ENCODE measurements at regions not wholly inside any gene's neighbourhood (a gene's known extent, or its start where the extent isn't known, plus 50 kb on each side); places are given as distances from the start of the nearest gene placed in this dataset.
A peak's percentile ranks its signal among the peaks of the same experiment; 100 is the strongest.
"Not testable (repeated sequence)": the region's sequence is repeated elsewhere in the genome, so short reads cannot be mapped to it uniquely, and the experiment has no call there.

DNA sequence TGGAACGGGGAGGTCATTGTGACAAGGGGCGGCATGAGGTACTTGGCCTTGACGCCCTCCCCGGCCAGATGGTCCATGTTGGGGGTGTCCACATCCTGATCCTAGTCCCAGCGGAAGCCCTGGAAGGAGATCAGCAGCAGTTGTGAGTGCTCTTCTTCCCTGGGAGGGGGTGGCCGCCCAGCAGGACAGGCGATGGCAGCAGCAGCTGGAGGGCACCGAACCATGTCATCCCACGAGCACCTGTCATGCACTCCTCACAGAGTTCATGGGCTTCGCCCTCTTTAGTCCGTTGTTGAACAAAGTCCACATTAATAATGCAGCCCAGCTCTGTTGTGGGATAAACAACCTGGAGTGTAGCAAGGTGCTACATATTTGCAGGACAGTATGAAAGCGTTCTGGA is 130.7 kb downstream of the UNC93B1 start:
- not testable (repeated sequence) for DNase-seq

DNA sequence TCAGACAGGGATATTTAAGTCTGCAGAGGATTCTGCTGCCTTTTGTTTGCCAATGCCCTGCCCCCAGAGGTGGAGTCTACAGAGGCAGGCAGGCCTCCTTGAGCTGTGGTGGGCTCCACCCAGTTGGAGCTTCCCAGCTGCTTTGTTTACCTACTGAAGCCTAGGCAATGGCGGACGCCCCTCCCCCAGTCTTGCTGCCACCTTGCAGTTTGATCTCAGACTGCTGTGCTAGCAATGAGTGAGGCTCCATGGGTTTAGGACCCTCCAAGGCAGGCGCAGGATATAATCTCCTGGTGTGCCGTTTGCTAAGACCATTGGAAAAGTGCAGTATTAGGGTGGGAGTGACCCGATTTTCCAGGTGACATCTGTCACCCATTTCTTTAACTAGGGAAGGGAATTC is 132.7 kb downstream of the UNC93B1 start:
- not testable (repeated sequence) for DNase-seq

DNA sequence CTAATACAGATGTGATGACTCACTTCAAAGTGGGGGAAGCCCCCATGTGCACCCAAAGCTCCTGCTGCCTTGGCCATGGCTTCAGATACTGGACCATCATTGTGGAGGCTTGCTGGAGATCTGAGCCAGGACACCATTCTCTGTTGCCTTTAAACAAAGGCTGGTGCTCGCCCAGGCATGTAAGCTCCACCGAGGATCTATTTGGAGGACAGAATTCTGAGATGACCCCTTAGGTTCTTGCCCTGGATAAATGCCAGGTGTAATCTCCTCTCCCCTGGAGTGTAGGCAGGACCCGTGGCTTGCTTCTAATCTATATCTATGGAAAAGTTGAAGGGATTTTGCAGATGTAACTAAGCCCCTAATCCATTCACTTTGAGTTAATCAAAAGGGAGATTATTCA is 141.0 kb downstream of the UNC93B1 start:
- not testable (repeated sequence) for DNase-seq

DNA sequence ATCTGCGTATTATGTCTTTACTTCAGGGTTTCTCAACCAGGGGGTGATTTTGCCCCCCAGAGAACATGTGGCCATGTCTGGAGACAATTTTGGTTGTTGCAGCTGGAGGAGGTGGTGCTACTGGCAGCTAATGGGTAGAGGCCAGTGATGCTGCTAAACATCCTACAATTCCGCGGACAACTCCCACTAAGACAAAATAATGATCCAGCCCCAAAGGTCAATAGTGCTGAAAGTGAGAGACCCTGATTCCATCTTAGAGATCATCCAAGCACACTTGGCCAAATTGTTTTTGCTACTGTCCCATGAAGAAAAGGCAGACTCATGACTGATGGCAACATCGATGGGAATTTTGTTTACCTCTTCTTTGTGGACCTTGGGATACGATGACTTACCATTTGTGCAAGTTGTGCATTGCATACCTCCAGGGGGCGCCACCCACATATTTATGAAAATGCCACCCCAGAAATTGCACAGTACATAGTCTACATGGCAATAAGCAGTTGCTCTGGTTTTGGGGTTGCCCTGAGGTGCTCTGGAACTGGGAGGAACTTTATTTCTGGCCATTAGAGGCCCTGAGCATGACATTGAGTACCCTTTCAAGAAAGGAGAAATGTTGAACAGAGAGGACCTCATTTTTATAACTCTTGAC is 144.3 kb downstream of the UNC93B1 start:
- not testable (repeated sequence) for DNase-seq

DNA sequence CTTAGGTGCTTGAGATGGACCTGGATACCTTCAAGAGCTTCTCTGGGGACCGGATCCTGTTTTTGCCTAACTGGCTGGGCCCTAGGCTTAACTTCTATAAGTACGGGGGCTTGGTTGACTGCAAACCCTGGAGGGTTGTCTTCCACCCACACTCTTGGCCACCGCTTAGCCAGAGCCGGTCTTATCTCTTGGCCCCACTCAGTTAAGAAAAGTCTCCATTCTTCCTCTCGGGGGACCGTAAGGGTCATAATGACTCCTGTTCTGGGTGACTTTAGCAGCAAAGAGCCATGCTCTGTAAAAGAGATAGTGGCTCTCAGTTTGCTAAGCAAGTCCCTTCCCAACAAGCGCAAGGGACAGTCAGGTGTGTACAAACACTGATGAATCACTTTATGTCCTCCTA is 153.2 kb downstream of the UNC93B1 start:
- DNase-seq = not testable (repeated sequence)

DNA sequence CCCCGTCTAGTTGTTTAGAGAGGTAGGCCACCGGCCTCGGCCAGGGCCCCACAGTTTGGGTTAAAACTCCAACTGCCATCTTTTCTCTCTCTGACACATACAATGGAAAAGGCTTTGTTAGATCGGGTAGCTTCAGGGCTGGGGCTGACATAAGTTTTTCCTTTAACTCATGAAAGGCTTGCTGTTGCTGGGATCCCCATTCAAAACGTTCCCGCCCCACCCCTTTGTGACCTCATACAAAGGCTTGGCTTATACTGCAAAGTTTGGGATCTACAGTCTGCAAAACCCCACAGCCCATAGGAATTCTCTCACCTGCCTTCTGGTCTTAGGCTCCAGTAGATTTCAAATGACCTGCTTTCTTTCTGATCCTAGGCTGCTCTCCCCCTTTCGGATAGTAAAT is 154.1 kb downstream of the UNC93B1 start:
- DNase-seq = peak; percentile 9

DNA sequence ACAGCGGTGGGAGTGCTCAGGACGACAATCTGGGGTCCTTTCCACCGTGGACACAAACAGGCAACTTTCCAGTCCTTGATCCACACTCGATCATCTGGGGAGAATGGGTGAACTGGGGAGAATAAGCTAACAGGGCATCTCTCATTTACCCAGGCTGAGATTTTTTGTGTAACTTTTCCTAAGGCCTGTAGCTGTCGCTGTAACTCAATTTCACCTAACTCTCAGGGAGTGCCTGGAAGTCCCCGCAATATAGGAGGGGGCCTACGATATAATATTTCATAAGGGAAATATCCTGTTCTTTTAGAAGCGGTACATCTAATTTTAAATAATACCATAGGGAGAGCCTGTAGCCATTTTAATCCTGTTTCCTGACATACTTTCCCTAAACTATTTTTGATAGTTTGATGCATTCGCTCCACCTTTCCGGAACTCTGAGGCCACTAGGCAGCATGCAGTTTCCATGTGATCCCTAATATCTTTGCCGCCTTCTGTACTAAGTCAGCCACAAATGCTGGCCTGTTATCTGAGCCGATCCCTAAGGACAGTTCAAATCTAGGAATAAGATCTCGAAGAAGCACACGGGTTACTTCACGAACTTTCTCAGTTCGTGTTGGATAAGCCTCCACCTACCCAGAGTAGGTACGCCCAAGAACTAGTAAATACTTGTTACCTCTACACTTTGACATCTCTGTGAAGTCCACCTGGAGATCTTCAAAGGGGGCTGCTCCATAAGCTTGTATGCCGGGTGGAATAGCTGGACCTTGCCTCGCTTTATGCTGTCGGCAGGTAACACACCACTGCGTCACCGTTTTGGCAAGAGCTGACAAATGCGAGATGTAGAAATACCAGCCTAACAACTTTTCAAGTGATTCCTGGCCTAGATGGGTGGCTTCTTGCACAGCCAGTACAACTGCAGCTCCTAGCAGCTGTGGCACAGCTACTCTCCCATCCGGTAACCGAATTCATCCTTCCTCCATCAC is 155.7 kb downstream of the UNC93B1 start:
- not testable (repeated sequence) for DNase-seq

DNA sequence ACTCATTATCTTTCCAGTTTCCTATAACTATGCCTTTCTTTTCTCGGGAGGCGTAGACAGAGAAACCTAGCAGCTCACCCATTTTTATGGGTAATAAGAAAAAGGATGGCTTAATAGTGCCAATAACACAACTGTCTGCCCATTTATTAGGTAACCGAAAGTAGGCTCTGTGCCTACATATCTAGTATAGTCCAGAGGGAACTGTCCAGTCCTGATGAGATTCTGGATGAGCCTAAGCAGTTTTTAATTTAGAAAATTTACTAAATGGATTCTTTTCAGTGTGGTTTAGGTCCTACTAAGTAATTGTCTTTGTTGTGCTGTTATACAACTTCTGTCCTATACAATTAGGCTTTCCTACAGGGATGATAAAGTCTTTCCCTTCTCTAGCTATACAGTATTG is 157.6 kb downstream of the UNC93B1 start:
- not testable (repeated sequence) for DNase-seq

DNA sequence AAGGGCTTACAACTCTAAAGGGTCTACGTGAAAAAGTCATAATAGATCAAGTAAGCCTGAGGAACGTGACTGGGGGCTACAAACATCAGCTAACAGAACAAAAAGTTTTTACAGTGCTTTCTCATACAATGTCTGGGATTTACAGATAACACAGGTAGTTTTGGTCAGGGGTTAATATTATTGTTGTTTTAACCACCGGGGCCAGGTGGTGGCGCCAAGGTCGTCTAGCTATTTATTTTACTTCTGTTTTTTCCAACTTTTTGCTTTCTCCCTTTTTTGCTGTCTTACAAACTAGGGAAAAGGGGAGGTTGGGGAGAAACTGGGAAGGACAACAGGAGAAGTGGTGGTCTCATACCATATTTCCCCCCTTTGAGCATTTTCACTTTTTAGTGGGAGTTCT is 158.6 kb downstream of the UNC93B1 start:
- DNase-seq = not testable (repeated sequence)

DNA sequence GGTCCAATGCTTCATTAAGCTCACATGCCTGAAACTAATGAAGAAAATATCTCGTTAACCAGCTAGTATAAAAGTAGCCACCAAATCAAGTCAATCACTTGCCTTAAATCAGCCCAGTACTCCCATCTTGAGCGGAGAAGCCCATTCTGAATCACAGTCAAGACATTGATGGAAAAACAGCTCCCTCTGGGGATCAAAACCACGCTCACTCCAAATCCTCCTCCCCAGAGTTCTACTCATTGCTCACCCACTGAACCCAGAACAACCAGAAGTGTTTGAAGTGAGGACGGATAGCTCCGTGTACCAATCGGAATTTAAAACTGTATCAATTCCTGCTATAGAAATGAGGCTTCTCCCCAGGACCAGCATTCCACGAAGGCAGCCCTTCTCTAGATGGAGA is 163.3 kb downstream of the UNC93B1 start:
- not testable (repeated sequence) for DNase-seq

DNA sequence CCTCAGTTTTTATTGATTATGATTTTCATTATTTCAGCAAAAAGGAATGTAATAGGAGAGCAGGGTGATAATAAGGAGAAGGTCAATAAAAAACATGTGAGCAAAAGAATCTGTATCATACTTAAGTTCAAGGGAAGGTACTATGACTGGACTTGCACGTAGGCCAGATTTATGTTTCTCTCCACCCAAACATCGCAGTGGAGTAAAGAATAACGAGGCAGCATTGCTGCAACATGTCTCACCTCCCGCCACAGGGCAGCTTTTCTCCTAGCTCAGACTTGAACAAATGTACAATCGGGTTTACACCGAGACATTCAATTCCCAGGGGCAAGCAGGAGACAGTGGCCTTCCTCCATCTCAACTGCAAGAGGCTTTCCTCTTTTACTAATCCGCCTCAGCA is 155.7 kb upstream of the ALDH3B2 start:
- not testable (repeated sequence) for DNase-seq

DNA sequence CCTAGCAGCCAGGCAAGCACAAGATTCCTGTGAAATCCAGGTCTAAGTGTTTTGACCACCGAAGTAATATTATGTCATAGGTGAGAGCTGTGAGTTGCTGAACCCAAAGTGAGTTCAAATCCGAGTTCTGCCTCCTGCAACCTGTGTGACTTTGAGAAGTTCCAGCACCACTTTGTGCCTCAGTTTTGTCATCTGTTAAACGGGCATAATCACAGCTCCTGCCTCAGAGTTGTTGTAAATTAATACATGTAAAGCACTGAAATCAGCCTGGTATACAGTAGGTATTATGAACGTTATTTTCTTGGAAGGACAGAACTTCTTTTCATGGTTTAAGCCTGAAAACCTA is 152.5 kb upstream of the ALDH3B2 start:
- DNase-seq = not testable (repeated sequence)

DNA sequence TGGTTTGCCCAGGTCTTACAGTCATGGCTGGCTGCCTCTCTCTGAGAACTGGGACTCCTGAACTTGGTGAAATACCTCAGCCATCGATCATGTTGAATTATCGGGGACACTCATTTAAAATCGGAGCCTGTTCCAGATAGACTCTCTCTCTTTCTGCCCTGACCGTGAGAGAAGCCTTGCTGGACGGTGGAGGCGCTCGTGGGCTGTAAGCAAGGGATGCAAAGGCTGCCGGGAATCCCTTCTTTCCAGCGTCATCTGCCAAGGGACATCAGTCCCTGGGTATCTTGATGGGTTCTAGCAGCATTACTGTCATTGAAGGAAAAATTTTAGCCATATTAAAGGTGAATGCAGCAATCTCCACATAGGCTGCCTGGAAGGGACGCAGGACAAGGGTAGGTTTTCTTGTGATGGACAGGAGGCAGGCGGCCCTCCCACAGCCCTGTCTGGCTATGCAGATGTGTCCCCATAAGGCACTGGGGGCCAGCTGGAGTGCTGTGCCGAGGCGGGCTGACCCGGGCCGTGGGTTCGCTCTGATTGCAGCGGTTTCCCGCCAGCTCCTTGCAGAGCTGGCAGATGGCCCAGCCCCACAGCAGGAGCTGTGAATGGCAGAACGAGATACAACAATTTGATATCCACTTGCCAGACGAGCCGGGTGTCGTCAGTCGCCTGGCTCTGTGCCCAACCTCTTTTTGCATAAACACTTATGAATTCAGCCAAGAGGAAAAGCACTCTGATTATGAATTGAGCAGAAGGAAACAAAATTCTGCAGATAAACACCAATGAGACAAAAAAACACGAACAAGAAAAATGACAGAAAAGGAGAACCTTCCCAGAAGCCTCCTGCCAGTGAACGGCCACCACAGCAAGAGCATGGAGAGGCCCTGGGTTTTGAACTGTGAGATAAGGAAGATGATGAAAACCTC is 151.9 kb upstream of the ALDH3B2 start:
- DNase-seq = peak; percentile 48

DNA sequence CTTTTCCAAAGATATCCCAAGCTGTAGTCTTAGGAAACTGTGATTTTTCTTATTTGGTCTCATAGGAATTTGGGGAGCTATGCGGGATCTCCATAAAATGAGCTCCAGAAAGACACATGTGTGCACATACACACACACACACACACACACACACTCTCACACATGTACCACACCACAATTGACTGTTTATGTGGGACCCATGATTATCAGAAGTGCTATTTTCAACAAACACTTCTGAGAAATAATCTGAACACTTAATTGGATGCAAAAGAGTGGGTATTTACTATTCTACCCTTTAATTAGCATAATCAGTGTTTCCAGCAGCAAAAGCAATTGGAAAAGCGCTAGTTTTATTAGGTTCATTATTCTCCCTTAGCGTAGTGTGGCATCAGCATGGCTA is 150.4 kb upstream of the ALDH3B2 start:
- not testable (repeated sequence) for DNase-seq

DNA sequence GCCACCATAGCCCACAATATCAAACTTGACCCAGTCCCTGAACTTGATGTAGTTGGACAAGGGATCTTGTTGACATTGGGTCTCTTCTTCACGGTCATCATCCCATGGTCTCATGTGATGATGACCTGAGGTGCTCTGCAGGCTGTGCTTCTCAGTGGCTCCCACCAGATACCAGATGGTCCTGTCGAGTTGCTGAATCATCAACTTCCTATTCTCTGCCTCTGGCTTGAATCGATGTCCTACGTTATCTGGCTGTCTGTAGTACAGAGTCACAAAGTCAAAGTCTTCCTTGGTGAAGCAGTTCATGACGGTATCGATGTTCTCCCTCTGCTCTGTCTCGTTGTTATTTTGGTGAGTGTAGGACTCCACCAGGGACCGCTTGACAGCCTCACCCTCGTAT is 145.7 kb upstream of the ALDH3B2 start:
- no peak for DNase-seq

DNA sequence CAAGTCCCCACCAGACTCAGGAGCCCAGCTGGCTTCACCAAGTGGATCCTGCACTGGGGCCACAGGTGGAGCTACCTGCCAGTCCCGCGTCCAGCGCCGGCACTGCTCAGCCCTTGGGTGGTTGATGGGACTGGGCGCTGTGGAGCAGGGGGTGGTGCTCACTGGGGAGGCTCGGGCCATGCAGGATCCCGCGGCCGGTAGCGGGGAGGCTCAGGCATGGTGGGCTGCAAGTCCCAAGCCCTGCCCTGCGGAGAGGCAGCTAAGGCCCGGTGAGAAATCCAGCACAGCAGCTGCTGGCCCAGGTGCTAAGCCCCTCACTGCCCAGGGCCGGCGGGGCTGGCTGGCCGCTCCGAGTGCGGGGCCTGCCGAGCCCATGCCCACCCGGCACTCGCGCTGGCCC is 143.1 kb upstream of the ALDH3B2 start:
- not testable (repeated sequence) for DNase-seq

DNA sequence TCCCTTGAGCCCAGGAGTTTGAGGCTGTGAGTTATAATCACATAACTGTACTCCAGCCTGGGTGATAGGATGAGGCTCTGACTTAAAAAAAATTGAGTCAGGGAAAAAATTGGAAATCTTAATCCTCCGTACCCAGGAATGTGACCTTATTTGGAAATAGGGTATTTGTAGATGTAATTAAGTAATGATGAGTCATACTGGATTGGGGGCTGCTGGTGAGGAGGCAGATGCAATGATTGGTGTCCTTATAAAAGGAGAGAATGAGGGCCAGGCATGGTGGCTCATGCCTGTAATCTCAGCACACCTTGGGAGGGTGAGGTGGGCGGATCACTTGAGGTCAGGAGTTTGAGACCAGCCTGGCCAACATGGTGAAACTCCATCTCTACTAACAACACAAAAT is 134.9 kb upstream of the ALDH3B2 start:
- DNase-seq = not testable (repeated sequence)

DNA sequence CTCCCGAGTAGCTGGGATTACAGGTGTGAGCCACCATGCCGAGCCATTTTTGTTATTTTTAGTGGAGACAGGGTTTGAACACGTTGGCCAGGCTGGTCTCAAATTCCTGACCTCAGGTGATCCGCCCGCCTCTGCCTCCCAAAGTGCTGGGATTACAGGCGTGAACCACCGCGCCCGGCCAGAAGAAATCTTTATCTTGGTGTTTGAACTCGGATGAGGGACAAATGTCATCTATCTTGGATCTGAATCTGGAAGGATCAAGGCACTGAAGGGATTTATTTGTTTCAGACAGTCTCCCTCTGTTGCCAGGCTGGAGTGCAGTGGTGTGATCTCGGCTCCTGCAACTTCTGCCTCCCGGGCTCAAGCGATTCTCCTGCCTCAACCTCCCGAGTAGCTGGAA is 133.5 kb upstream of the ALDH3B2 start:
- not testable (repeated sequence) for DNase-seq

DNA sequence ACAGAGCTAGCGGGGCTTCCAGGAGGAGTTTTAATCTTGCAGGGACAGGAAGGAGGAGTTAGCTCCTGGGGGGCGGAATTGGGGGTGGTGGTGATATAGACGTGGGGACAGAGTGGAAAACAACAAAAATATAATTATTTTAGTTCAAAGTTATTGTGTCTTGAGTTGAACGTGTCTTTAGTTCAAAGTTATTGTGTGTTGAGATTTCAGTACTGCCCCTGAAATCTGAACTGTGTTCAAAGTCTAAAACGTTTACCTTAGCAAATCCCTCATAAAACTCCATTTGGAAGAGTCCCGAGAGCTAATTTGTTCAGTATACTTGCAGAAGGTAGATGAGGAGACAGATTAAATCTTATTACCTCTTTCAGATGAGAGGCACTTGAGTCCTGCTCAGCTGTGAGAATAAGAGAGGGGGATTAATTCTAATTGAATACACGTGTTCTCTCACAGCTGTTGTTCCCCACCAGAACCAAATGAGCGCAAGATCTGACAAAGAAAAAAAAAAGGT is 132.4 kb upstream of the ALDH3B2 start:
- not testable (repeated sequence) for DNase-seq

DNA sequence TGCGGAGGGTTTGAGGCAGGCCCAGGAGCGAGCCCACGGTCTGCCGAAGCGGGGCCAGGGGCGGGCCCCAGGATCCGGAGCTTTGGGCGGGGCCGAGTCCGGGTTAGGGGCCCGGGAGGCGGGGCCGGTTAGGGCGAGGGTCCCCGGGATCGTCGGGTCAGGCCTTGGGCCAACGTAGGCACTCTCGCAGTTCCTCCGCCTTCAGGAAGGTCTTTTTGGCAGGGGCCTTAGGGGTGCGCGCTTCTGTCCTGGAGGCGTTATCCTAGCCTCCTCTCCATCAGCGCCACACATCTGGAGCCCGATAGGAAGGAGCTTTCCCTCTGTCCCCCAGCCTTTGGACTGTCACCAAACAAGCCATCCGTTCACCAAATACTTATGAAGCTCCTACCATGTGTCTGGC is 131.8 kb upstream of the ALDH3B2 start:
- DNase-seq = not testable (repeated sequence)

DNA sequence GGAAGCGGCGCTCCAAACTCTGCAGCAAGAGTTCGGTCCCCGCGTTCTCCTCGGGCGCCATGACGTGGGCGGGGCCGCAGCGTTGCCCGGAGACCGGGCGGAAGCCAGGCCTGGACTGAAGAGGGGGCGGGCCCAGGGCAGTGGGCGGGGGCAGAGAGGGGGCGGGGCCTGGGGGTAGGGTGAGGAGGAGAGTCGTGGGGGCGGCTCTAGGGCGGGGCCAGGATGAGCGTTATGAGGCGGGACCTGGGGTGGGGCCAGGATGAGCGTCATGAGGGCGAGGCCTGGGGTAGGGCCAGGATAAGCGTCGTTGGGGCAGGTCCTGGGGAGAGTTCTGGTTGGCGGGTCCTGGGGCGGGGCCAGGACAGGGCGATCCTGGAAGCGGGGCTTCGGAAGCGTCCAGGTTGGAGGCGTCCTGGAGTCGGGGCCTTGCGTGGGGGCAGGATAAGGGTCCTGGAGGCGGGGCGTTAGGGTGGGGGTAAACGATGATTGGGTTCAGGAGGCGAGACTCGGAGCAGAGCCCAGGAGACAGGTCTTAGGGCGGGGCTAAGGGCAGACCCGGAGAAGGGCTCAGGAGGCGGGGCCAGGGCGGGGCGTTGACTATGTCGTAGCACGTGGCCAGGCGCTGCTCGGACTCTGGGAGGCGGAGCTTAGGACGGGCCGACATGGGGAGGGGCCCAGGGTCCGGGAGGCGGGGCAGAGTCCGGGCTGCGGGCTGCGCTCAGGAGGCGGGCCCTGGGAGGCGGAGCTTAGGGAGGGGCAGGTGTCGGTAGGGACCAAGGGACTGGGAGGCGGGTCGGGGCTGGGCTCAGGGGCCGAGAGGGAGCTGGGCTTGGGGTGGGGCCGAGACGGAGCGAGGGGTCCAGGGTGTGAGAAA is 131.1 kb upstream of the ALDH3B2 start:
- peak; percentile 96 for DNase-seq

Measured in skin of body (tissue), 1 donor.